GM19025 (cell line): ENCODE measurements at regions not wholly inside any gene's neighbourhood (a gene's known extent, or its start where the extent isn't known, plus 50 kb on each side); places are given as distances from the start of the nearest gene placed in this dataset.

ENCODE experiments used
- ATAC-seq: cut with Tn5 transposase; IDR thresholded peaks from one replicate; pipeline ENCODE4 v1.9.1; 2021; ENCODE audit warnings: mild to moderate bottlenecking, low read depth, moderate library complexity; ENCODE audit not compliant: unreplicated experiment

DNA sequence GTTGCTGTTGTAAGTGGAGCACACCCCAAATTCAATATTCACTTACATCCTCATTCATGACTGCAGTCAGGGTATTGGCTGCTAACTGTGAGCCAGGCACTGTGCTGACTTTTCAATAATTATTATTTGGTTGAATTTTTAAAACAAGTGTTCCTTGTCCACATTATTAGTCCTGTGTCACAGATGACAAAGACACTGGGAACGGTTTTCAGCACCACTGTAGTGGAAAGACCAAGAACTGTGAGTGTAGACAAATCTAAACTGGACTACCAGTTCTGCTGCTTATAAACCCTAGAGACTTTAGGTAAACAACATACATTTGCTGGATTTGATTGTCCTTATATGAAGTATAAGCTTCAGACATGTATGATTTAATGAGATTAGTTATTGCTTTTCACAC lies 197.7 kb upstream of the ROBO2 start:
- ATAC-seq: no peak

DNA sequence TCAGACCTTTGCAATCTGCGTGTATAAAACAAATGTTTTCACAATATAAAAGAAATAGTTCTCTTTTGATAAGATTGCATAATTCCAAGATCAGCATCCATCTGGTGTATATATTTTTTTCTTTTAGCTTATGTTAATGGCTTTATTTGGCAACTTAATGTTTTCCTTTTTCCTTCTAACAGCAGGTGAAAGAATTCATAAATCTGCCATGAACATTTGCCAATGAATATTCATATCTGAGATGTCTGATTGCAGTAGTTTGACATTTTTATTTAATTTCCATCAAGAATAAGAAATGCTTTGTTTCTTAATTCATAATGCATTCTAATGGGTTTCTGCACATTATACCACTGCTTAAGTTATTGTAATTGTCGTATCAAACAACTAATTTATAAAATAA lies 184.4 kb upstream of the ROBO2 start:
- ATAC-seq: no peak

DNA sequence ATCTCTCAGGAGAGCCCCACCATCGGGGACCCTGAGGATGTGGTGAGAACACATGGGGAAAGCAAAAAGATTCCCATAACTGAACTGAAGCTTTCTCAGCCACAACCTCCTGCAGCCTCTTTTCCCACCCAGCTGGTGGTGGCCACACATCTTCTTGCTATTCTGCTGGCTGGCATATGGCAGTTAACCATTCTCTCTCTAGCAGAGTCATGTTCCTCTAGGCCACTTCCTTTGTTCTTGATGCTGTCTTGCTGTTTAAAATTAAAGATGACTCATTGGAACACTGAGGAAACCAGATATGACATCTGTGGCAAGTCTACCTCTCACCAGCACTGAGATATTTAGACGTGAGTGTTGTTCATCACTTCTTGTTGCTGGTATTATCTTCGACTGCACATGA lies 180.3 kb upstream of the ROBO2 start:
- ATAC-seq: peak; percentile 59

DNA sequence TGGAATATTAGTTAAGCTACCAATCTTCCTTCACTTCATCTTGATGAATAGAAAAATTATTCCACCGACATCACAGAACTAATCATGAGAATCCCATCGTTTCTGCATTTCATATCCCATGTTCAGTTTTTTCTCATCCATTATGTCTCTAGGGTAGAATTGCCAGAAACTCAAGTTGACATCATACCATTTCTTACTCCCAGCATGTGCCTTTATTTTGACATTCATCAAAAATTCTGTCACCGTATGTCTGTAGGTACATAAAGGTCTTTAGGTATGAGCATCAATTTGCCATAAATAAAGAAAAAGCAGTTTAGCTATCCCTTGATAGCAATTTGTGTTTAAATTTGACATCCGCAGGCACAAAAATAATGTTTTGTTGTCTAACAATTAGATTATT lies 175.5 kb upstream of the ROBO2 start:
- no peak for ATAC-seq

DNA sequence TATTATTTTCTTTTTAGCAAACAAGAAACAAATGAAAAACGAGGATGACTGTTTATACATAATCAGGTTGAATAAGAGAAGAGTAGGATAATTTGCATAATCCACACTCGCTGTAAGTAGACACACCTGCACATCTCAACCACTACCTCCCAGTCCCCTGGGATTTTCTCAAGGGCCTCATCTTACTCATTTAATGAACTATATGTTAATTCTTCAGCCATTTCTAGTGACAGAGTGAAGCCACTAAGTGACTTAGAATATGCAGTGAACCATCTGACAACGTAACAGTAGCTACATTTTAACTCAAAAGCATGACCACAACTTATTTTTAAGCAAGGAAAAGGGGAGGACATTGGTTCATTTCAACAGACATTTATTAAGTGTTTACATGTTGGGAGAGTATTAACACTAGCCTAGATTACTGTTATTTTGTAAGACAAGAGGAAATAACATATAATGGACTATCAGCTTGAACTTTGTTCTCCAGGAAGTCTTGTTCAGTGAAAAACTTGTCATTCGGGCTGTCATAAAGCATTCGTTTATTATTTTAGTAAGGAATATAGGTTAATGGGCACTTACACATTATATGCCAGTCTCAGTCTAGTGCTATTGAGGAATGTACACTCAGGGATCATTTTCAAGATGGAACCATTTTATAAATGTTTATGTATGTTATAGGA lies 173.0 kb upstream of the ROBO2 start:
- peak; percentile 80 for ATAC-seq

DNA sequence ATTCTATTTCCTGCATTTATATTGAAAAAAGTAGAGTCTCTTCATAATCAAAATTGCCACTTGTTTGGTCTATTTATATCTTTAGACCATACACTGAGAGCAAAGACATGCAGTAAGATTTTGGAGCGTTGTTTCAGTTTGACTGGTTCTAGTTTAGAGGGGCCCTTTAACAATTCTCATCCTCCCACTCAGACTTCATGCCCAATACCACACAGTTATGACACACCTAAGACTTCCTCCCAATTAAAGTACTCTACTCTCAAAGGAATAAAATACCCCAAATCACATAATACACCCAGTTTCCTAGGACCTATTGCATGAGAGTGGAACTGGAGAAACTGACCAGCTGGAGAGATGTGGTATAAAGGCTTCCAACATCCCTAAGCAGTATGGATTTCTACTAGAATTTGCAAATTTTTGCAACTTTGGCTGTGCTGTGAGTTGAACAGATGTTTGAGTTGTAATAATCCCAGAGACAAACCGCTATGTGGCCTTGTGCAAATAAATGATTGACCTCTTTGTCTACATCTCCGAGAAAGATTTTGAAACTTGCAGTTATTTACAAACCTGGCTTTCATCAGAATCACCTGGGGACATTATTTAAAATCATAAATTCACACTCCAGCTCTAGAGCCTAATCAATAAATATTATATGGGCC lies 170.0 kb upstream of the ROBO2 start:
- ATAC-seq: no peak

DNA sequence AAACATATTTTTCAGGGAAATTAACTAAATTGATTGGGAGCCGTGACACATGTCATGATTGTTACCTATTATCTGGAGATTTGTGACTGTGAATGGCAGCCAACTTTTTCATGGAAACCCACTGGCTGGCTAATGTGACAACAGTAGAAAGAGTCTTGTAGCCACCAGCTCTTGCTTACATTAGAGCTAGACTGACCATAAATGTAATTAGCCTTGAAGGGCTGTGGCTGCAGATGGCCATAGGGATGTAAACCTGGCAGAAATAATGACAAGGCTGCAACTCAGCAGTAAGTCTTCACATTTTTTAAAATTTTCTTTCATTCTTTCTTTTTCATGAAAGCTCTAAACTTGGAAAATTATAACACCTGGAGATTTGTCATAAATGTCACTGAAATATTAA lies 168.2 kb upstream of the ROBO2 start:
- no peak for ATAC-seq

DNA sequence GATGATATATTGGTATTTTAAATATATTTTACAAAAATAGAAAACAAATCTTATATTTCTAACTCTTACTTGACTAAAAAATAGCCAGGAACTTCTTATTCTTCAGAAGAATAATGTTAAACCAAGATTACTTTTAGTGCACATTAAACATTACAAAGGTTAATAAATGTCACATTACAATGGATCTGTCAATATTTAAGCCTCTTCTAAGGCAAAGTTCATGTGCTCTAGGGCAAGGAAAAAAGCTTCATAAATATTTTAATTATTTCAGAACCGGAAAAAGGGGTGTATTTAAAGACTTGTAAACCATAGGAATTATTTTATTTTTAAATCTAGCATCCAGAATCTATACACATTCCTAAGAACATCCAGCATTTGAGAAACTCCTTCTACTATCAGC lies 166.9 kb upstream of the ROBO2 start:
- no peak for ATAC-seq

DNA sequence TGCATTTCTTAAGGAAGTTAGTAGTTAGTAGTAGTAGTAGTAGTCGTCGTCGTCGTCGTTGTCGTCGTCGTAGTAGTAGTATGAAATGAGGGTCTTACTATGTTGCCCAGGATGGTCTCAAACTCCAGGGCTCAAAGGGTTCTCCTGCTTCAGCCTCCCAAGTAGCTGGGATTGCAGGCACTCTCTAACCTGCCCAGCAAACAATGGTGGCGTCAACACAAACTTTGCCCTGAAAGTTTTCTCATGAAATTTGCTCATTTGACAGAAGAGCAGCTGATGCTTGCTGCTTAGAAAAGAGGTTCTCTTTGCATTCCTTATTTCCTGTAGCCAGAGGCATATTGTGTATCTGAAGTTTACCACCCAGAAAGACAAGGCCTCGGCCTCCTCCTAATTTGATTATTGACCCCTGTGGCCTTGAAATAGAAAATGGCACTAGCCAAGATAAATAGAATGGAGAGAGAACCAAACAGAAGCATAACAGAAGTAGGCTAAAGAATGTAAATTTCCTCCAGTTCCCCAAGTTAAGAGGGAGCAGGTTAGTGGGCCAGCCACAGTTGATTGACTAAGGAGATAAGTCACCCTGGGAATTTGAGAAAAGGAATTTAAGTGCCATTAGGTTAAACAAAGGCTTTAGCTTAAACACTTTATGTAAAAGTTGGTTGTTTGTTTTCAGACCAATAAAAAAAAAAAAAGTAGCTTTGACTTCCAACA lies 166.2 kb upstream of the ROBO2 start:
- no peak for ATAC-seq

DNA sequence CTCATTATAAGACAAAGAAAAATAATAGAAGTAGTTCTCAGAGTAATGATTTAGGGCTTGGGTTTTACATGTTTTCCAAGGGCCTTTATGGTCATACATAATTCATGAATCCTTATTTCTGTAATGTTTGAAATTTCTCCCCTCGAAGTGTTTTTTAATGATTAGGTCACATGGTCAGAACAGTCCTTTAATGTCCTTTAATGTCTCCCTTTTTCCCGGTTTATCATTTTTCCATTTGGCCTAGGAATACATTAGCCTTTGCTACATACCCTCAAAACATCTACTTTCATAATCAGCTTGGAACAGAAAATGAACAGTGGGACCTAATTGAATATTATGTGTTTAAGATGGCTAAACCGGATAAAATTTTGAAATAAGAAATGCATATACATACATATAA lies 159.9 kb upstream of the ROBO2 start:
- no peak for ATAC-seq

DNA sequence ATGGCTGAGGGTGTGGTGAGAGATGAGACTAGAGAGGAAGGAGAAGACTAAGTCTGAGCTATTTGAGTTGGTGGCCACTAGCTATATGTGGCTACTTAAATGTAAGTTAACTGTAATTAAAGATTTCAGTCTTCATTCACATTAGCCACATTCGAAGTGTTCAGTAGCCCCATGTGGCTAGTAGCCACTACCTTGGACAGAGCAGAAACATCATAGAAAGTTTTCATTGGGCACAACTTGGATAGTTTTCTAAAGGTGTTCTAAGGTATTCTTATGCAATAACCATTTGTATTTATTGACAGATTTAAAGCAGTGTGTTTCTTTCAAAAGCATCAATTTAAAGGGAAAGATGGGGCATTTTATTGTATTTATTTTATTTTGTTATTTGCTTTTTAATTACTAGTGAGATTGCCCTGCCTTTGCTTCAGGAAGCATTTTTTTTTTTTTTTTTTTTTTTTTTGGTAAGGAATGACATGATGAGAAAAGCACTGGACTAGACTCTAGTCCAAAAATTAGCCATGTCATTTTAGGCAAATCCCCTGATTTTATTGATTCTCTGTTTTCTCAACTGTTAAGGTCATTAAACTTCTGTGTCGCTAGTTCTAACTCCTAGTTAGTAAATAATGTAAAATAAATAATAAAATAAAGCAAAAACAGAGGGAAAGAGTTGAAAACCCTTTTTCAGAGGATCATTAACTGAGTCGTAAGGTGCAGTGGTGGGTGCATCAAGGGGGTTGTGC lies 153.0 kb upstream of the ROBO2 start:
- no peak for ATAC-seq

DNA sequence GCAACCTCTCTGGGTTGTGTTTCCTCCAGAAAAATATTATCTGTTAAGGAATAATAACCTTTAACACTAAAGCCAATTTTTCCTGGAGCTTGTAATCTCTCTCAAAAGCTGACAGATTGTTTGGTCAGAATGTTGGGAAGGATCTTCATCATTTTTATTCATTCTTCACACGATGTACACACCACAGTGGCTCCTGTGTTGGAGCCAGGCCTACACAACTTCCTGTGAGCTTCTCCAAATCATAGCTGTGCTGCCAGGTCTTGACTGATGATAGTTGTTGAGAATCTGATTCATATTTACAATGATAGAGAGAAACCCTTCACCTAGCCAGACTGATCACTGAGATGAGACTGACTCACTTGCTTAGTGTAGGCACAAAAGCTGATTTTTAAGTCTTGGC lies 151.0 kb upstream of the ROBO2 start:
- ATAC-seq: no peak

DNA sequence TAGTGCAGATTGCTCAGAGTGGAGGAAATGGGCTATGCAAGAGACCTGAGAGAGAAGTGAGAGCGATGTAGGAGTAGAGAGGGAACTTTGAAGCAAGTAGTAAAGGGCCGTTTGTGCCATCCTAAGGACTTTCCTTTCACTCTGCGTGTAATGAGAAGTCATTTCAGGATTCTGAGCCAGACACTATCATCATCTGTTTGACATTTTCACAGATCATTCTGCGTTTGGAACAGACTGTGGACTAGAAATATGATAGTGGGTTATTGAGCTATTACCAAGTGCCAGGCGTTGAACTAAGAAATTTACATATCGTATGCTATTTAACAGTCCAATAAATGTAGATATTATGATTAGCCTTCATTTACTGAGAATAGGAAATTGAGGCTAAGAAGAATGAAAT lies 150.0 kb upstream of the ROBO2 start:
- no peak for ATAC-seq

DNA sequence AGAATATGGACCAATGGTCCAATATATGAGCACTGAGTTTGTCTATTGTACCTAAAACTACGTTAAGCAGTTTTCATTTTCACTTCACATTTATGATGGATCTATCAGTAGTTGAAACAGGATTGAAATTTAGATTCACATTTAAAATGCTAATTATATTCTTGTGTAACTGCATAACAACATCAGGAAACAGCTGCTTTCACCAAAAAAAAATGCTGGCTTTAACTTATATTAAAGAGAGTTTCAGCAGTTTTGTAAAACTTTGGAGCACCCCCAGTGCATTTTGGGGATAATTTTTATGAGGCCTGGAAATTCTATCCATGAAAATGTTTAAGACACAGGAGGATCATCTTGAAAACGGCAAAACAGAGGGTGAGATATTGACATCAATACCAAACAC lies 142.8 kb upstream of the ROBO2 start:
- ATAC-seq: no peak

DNA sequence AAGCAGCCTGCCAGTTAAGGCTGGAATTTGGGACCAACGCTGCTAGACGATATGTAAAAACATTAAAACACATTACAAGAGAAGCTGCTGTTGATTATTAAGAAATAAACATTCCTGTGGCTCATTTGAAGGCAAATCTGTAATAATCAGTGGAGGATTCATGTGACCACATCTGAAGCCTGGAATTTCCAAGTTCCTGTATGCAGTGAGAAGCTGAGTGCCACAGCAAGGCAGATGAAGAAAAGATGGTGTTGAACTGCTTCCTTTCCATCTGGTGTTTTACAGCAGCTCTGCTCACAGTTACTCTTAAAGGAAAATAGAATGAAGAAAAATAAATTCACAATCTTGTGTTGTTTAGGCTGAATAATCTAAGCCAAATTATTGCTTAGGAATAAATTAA lies 139.3 kb upstream of the ROBO2 start:
- no peak for ATAC-seq

DNA sequence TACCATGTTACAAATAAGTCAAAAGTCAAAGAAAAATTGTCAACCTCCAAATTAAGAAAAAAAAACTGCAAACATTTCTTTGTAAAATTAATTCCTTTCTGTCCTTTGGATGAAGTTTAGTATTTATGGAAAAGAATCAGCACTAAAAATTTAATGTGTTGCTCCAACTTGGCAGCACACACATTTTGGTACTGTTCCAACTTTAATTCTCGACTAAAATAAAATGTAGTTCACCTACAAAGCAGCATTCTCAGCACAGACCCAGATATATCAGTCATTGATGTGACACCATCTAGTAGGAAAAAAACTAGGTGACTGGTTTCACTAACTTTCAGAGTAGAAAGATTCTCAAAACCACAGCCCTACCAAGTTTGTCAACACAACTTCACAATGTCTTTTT lies 131.7 kb upstream of the ROBO2 start:
- no peak for ATAC-seq

DNA sequence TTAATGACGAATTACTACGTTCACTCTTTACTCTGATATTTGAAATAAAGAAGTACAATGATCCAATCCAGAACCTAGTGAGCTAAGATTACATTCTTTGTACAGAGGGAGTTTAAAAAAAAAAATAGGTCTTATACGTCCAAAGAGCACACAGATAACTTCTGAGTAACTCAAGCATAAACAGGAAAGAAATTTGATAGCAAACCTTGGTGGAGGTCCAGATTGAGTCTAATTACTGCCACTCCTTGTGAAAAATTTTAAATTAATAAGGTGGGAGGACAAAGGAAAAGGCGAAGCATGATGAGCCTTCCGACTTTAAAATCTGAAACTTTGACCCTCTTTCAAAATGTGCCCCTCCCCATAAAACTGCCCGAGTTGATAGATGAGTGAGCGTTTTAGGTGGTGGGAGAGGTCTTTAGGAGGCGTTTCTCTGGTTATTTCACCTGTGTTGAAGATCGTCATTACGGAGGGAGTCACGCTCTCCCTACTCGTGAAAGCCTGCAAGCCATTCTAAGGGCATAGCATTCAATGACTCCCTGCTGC lies 127.0 kb upstream of the ROBO2 start:
- no peak for ATAC-seq

DNA sequence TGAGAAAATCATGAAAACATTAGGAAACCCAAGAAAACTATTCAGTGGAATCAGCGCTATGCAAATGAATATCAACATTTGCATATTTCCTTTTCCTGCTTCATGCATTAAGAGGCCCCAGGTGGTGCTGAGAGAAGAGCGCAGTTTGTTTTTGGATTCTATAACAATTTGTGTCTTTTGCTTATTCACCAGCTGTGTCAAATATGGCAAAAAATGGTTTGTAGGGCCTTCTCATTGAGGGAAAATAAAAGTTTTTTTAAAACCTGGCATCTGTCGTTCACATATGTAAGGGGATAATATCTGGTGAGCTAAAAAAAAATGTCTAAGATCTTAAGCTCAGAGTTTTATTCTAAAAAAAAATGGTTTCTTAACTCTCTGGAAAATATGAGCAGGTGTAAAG lies 122.5 kb upstream of the ROBO2 start:
- no peak for ATAC-seq

DNA sequence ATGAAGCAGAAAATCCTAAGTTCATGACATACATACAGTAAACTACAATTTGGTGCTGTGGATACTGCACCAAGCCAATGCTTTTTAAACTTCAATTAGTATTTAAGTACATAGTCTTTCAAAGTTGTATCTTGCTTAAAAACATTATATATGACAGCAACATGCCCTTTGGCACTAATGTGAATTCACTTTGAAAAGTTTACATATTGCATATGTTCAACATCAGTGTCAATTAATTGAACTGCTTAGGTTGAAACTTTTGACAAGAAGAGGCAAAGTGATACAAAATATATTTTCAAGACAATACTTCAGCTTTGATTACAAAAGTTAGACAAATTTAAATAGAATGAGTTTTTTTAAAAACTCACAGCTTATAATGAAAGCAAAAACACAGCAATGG lies 119.4 kb upstream of the ROBO2 start:
- ATAC-seq: no peak

DNA sequence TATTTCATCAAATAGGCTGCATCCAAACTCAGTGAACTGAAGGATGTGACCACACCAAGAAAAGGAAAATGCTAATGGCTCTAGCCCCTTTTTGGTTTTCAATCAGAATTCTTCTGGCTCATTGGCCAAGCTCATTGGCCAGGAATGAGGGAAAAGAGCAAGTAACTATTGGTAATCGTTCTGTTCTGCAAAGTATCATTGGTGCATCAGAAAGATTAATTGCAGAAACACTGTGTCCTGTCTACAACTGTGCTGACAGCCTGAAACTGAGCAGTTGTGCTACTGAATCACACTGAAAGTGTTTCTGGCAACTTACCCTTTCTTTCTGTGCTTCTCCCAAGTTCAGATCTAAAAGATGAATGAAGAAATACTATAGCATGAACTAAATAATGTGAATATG lies 116.4 kb upstream of the ROBO2 start:
- ATAC-seq: no peak

DNA sequence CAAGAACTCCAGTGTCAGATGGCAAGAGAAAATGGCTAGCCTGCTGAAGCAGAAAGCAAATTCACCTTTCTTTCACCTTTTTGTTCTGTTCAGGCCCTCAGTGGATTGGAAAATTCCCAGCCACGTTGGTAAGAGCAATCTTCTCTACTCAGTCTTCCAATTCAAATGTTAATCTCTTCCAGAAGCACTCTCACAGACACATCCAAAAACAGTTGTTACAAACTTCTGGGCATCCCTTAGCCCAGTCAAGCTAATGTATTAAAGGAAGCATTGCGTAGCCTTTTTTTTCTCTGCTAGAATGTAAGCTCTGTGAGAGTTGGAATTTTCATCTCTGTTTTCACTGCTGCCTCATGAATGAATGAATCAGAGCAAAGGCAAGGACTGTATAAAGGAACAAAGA lies 109.2 kb upstream of the ROBO2 start:
- ATAC-seq: no peak
